GM12892 (cell line): ENCODE measurements at regions not wholly inside any gene's neighbourhood (a gene's known extent, or its start where the extent isn't known, plus 50 kb on each side); places are given as distances from the start of the nearest gene placed in this dataset.

Experiments
- POLR2A ChIP-seq: IDR thresholded peaks from 2 replicates; pipeline ENCODE4 v1.6.1; 2011; ENCODE audit warnings: low read depth, low read length, control low read depth
- POLR2AphosphoS5 ChIP-seq: IDR thresholded peaks from 2 replicates; pipeline ENCODE4 v1.6.1; 2011; ENCODE audit warnings: low read depth, low read length, control low read depth
- TAF1 ChIP-seq: IDR thresholded peaks from 2 replicates; pipeline ENCODE4 v1.6.1; 2011; ENCODE audit warnings: low read depth, mild to moderate bottlenecking, control low read depth, low read length, borderline replicate concordance

DNA sequence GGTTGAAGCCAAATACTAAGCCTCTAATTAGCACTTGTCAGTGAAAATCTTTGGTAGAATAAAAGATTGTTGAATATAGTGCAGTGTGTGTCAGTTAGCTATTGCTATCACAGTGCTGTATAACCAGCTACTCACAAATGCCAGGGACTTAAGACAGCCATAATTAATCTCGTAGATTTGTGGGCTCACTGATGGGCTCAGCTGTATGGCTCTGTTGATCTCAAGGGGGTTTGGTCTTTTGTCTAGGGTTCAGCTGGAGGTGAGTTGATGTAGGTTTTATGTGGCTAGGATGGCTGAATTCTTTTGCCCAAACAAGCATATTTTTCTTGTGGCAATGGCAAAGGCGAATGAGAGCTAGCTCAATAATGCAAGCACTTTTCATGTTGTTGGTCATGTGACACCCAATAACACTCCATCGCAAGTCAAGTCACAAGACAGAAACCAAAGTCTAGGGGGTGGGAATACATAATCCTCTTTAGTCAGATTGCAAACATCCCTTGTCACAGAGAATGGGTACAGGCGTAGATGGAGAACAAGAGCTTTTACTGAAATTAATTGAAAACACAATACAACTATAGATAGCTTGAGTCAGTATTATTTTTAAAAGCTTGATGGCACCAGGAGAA lies 121.7 kb upstream of the EDNRB start:
- TF ChIP-seq POLR2A (no peak), TAF1 (no peak), POLR2AphosphoS5 (no peak)
